Fibroblast of gingiva (primary cell): ENCODE measurements at regions not wholly inside any gene's neighbourhood (a gene's known extent, or its start where the extent isn't known, plus 50 kb on each side); places are given as distances from the start of the nearest gene placed in this dataset.

ENCODE experiments used
- DNase-seq: peaks from one replicate; pipeline ENCODE4 v3.0.0-alpha.2; 2011; ENCODE audit warnings: low read depth

DNA sequence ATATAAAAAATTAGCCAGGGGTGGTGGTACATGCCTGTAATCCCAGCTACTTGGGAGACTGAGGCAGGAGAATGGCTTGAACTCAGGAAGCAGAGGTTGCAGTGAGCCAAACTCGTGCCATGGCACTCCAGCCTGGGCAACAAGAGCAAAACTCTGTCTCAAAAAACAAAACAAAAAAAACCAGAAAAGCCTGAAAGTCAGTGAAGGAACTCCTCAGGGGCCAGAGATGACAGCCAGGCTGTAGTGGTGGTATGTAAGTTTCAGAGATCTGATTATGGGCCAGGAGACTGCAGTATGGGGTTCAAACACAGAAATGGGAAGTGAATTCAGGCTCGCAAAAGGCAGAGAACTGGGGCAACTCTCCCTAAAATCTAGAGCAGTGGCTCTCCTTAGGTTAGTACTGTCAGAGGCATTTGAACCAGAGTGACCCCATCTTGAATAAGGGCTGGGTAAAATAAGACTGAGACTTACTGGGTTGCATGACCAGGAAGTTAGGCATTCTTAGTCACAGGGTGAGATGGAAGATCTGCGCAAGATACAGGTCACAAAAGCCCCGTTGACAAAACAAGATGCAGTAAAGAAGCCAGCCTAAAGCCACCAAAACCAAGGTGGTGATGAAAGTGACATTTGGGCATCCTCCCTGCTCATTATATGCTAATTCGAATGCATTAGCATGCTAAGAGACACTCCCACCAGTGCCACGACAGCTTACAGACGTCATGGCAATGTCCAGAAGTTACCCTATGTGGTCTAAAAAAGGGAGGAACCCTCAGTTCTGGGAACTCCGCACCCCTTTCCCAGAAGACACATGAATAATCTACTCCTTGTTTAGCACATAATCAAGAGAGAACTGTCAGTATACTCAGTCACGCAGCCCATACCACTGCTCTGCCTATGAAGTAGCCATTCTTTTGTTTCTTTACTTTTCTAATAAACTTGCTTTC lies 120.2 kb upstream of the XYLT1 start:
- DNase-seq: peak; percentile 14

DNA sequence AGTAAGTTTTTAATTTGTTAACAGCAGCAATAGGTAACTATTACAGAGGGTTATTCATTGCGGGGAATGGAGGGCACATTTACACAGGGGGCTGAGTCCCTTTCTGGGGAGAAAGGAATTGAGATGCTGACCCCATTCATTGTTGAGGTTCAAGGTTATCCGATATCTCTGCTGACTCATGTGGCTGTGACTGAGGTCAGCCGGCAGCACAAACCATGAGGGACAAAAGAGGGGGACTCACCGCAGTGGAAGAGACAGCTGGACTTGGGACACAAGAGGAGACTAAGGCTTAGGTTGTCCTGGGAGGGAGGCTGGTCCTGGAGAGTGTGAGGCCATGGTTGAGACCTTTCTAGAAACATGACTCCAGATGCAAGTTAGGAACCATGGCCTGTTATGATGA lies 119.1 kb upstream of the XYLT1 start:
- DNase-seq: no peak

DNA sequence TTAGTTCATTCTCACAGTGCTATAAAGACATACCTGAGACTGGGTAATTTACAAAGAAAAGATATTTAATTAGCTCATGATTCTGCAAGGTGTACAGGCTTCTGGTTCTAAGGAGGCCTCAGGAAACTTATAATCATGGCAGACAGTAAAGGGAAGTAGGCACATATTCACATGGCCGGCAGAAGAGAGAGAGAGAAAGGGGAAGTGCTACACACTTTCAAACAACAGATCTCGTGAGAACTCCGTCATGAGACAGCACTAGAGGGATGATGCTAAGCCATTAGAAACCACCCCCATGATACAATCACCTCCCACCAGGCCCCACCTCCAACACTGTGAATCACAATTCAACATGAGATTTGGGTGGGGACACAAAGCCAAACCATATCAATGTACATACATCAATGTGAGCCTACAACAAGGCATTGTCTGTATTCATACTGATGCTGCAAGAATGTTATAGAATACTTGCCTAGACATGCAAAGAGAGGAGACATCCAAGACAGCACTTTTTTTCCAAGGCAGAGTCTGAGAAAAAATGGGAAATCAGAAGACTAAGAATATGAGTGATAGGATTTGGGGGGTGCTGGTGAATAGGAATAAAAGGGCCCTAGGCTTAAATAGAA lies 114.8 kb upstream of the XYLT1 start:
- no peak for DNase-seq

DNA sequence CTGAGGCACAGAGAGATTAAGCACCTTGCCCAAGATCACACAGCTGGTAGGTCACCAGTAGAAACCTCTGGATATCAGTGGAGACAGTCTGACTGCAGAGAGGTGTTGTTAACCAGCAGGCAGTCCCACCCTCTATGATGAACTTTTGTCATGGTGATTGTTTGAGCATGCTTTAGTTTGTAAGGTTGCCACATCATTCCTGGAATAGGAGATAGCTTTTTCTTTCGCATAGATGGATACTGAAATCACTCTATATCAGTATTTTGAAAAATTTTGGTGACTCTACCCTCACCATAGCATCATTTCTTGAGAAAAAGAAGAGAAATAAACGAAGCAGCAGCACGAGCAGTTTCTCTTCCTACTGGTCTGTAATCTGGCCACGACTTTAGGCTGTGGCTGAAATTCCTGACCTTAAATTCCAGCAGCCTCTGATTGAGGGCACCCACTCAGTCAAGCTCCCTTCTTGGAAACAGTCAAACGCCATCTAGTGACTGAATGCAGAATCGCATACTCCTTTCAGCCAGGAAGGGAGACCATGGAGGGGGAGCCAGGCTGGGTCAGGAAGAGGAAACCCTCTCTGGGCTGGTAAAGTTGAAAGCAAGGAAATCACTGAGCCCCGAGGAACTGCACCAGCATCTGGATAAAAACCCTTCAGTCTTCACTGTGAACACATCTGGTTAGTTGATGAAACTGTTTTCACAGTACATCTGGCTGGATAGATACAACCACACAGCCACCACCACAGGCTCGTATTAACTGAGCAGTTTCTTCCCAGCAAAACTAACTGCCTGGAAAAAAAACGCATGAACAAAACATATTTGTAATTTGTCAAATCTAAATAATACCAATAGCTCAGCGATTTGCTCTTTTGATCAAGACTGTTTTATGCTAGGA lies 108.5 kb upstream of the XYLT1 start:
- DNase-seq: peak; percentile 68

DNA sequence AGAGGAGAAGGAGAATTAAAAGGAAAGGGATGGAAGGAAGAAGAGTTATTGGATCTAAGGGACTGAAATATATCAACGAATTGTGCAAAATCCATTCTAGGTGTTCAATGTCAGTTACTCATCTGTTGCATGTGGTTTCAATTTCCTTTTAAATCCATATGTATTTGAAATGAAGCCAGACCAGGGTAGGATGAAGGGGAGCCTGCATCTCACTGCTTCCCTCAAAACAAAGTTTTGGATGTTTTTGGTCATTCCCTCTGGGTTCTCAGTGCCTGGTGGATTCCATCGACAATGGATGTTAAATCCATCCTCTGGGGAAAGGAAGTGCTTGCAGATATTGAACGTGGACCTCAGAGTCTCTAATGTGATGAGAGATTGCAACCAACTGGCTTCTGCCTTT lies 103.5 kb upstream of the XYLT1 start:
- no peak for DNase-seq

DNA sequence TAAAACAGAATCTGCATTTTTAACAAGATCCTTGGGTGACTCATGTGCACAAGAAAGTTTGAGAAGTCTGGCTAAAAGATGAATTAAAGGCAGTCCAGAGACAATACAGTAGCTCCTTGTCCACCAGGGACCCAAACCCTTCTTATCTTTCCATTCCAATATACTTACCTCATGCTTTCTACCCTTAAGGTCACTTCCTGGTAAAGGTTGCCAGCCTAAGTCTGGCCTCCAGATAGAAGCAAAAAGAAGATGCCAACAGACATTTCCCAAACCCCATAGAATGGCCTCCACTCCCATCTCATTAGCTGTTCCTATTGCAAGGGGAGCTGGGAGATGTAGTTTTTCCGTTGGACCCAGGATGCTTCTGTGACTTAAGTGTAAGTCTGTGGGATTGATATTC lies 101.4 kb upstream of the XYLT1 start:
- DNase-seq: no peak

DNA sequence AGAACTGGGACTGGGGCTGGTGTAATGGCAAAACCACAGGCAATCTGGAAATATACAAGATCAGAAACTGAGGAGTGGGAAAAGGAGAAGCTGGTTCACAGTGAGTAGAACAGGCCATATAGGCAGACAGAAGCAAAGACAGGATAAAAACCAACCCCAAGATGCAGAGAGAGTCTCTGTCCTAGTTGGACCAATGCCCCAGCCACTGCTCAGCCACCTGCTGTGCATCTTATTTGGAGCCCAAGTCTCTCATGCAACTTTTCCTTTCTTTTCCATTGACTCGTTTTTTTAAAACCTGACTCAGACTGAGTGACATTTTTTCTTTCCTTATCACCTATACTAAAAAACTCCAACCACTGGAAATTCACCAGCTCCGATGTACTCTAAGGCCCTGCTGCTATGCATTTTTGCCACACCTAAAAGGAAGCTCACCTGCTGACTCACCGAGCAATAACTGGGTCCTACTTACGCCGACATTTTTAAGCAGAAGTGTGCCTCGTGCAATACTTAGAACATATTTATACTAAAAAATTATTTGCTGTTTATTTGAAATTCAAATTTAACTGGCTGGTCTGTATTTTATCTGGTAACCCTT lies 100.8 kb upstream of the XYLT1 start:
- DNase-seq: no peak

DNA sequence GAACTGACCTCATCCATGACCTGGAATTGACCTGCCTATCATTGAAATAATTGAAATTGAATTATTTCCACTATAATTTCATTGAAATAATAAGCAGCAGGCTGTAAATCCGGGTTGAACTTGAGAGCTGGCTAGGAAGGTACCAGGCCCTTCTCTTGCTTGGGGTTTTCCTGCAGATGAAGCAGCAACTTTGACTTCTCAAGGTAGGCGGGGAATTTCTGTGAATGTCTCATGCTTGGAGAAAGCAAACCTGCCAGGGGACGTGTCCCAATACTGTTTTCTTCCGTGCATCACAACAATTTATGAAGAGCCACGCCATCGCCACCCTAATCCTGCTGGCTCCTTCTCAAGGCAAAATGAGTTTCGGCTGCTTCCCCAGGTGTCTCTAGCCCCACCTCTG lies 97.5 kb upstream of the XYLT1 start:
- DNase-seq: no peak

DNA sequence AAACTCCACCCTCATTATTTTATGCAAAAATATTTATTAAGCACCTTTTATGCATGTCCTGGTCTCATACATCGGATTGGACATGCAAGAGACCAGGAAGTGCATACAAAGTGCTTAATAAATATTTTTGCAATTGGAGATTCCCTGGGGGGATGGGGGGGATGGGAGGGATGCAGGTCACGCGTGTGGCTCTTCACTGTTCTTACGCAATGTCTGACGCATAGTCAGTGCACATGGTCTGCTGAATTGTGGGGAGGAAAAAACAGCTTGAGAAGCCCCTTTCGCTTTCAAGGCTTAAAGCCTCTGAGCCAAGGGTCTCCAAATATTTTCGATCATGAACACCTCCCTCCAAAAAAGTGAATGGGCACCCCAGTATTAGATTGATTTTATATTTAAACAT lies 96.7 kb upstream of the XYLT1 start:
- DNase-seq: no peak

DNA sequence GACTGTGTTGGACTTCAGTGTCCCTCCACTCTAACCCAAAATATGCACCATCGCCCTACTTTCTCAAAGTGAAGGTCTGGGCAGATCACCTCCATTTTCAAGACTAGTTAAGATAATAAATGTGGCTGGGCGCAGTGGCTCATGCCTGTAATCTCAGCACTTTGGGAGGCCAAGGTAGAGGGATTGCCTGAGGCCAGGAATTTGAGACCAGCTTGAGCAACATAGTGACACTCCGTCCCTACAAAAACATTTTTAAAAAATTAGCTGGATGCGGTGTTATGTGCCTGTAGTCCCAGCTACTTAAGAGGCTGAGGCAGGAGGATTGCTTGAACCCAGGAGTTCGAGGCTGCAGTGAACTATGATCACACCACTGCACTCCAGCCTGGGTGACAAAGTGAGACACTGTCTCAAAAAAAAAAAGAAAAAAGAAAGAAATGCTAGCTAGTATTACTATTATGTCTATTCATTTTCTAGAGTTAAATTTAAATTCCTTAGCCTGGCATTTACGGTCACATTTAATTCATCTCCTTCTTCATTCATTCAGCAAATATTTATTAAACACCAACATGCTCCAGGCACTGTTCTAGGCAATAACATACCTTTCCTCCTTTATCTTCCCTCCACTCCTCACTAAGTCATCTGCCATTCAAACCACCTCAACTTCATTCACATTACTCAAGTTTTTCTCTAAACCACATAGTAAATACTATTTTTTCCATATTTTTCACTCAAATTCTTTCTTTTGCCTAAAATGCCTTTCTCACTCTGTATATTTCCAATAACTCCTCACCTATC lies 96.1 kb upstream of the XYLT1 start:
- DNase-seq: no peak

DNA sequence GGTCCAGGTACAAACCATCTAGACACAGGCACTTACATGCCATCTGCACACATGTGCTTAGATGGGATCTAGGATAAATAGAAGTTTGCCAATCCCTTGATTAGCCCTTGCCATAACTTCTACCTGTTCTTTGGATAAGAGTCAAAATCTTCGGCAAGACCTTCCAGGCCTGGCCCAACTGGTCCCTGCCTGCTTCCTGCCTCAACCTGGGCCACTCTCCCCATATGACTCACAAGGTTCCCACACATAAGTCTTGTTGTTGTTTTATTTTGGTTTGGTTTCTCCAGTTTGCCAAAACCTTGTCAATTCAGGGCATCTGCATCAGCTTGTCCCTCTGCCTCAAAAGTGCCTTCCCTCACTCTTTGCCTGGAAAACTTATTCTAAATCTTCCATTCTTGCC lies 95.3 kb upstream of the XYLT1 start:
- DNase-seq: no peak

DNA sequence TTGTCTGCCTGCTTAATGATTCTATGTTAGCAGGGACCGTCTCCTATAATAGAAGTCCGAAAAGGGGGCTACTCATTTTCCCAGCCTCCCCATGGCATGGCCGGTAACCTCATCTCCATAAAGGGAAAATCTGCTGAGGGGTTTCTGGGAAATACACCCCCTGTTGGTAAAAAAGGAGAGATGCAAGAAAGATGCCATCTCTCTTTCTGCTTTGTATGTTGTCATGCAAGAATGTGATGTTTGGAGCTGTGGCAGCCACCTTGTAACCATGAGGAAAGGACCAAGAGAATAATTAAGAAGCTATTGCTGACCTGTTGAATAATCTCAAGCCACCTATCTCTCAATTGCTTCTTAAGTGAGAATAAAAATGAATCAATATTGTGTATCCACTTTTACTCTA lies 94.8 kb upstream of the XYLT1 start:
- DNase-seq: no peak

DNA sequence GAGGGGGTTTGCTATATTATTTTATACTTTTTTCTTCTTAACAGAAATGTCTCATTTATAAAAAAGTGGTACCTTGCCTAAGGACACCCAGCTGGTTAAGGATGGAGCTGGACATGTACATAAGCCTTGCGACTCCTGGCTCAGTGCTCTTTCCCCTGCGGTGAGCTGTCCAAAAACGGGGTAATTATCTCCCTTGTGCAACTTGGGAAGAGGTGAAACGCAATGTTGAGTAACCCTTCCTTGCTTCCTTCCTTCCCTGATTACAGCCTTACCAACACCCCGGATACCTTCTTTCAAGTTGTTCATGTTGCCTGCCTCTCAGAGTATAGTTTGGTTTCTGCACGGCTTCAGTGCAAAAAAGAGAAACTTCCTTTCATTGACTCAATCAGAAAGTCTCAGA lies 94.1 kb upstream of the XYLT1 start:
- no peak for DNase-seq

DNA sequence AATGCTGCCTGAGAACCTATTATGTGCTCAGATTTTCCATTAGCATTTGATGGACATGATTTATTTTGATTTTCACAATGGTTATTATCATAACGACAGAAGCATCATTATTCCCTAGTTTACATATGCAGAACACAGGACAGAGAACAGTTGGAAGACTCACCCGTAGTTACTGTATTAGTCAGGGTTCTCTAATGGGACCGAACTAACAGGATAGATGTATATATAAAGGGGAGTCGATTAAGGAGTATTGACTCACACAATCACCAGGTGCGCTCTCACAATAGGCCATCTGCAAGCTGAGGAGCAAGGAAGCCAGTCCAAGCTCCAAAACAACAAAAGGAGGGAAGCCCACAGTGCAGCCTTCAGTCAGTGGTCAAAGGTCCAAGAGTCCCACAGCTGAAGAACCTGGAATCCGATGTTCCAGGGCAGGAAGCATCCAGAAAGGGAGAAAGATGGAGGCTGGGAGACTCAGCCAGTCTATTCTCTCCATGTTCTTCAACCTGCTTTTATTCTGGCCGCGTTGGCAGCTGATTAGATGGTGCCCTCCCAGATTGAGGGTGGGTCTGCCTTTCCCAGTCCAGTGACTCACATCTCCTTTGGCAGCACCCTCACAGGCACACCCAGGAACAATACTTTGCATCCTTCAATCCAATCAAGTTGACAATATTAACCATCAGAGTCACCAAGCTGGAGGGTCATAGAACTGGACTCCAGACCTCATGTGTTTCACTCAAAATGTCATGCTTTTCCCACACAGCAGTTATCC lies 92.7 kb upstream of the XYLT1 start:
- DNase-seq: no peak

DNA sequence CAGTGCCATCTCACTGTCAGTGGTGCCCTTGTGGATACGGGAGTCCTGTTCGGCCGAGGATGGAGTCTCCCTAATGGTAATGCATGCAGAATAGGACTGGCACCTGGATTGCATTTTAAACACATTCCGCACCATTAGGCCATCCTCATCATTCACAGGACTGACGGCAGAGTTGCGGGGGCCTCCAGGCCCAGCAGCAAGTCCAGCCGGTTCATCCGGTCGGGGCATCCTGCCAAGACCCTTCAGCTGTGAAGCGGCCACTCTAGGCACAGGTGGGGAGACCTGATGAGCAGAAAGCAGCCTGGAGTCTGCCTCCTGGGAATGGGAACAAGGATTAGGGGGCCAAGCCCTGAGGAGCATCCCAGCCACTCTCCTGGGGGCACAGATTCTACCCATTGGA lies 90.3 kb upstream of the XYLT1 start:
- DNase-seq: no peak

DNA sequence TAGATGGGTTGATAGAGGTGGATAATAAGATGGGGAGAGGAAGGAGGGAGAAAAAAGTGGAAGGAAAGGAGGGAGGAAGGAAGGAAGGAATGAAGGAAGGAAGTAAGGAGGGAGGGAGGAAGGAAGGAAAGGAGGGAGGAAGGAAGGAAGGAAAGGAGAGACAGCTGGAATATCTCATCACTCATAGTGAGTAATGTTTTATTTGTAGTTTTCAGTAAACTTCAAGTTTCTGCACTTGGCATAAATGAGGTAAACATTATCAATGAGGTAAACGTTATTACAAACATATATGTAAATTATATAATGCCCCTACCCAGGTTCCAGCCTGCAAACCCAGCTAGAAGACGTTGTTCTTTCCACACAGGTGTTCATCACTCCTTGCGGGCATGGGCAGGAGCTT lies 89.8 kb upstream of the XYLT1 start:
- no peak for DNase-seq

DNA sequence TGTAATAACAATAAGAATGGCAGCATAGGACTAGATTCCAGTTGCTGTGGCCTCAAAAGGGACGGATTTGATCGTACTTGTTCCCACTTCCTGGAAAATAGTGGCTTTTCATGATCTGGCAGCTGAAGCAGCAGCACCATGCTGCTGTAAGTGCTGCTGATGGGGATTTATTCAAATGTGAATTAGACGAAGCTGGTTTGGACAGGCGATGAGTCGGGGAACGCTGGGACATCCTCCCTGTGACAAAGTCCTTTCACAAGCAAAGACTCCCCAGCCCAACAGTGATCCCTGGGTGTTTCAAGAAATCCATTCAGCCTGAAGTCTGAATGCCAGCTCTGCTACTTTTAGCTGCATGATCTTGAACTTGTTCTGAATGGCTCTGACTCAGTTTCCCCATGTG lies 88.6 kb upstream of the XYLT1 start:
- DNase-seq: no peak

DNA sequence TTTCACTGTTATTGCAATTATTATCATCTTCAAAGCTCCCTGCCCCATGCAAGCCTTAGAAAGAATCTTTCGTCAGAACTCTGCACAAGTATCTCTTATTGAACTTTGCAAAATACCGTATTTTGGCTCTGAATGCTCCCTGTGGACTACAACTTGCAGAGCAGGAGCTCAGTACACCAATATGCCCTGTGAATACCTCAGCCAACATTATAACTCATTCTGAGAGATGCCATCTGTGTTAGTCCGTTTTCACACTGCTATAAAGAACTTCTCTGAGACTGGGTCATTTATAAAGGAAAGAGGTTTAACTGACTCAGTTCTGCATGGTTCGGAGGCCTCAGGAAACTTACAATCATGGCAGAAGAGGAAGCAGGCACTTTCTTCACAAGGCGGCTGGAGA lies 87.2 kb upstream of the XYLT1 start:
- DNase-seq: no peak

DNA sequence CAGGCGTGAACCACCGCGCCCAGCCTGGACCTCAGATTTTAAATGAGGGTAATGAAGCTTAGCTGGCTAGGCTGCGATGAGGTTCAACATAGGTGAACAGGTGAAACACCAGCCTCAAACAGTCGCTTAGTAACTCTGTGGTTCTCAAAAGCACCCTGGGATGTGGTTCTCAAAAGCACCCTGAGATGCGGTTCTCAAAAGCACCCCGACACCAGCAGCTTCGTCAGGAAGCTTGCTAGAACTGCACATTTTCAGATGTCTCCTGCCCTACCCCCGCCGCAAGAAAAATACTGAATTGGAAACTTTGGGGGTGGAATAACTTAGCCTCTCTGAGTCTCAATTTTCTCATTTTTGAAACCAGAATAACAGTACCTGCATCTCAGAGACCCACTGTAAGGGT lies 86.7 kb upstream of the XYLT1 start:
- DNase-seq: no peak

DNA sequence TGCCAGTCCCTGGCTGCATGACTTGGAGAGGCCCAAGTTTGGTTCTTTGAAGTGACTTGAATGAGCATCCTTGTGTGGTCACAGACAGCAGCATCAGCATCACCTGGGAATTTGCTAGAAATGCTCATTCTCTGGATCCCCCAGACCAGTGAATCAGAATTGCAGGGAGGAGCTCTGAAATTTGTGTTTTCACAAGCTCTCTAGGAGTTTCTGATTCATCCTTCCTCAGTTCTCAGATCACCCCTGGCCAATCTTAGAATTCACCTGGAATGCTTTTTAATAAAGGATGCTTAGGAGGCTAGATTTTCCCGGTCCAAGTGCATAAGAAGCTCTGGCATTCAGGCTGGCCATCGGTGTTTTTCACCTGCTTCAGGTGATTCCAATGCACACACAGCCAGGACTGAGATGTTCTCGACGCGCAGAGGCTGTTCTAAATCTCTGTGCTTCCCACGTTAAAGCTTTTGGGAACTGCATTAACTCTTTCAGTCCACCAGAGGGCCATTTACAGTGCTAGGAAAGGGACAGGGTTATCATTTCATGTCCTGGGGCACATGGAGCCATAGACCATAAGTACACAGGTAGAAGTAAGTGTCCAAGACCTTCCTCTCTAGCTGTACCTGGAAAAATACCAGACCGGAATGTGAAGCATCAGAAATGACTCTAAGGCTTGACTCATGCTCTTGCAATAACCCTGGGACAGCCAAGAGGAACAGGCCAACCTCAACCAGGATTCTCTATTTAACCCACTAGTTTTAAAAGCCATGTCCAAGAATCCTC lies 85.7 kb upstream of the XYLT1 start:
- DNase-seq: no peak
